Panc1 (cell line): ENCODE measurements at regions not wholly inside any gene's neighbourhood (a gene's known extent, or its start where the extent isn't known, plus 50 kb on each side); places are given as distances from the start of the nearest gene placed in this dataset.

ENCODE experiments used
- ATAC-seq: fragments of 200-7000 bp; cut with Tn5 transposase; 2 replicates; pipeline ENCODE4 v1.9.1; 2020; ENCODE audit warnings: mild to moderate bottlenecking, moderate library complexity
- BruUV-seq: library from RNA; stranded (reverse); fragments of 400-500 nt; replicated peaks from 2 replicates; lab custom pipeline; 2021; lab: Mats Ljungman, UMichigan
- CTCF ChIA-PET: fragments of 300-600 bp; sonication (Branson Sonifier 250); formaldehyde crosslinking; loops from one replicate; lab custom pipeline; 2022; ENCODE audit warnings: antibody characterized with exemption; lab: Charles Lee
- POLR2A ChIA-PET: fragments of 300-600 bp; sonication (Branson Sonifier 250); formaldehyde crosslinking; loops from one replicate; lab custom pipeline; 2022; ENCODE audit warnings: antibody characterized with exemption; lab: Charles Lee
- DNase-seq: peaks from one replicate; pipeline ENCODE4 v3.0.0-alpha.2; 2010; ENCODE audit warnings: low read depth, low spot score
- H3K27ac ChIP-seq: 2 replicates; pipeline ENCODE4 v1.5.1; 2011; ENCODE audit warnings: mild to moderate bottlenecking, low read length, inconsistent platforms
- H3K27me3 ChIP-seq: fragments of 200-500 bp; sonication (Bioruptor generic); 2 replicates; pipeline ENCODE4 v1.6.0; 2014; ENCODE audit warnings: low read length, inconsistent platforms; ENCODE audit not compliant: control insufficient read depth, insufficient read depth
- H3K36me3 ChIP-seq: fragments of 200-500 bp; sonication (Bioruptor generic); 2 replicates; pipeline ENCODE4 v1.5.1; 2014; ENCODE audit warnings: inconsistent platforms, mild to moderate bottlenecking, low read length, moderate library complexity; ENCODE audit not compliant: control insufficient read depth, insufficient read depth
- H3K4me1 ChIP-seq: 2 replicates; pipeline ENCODE4 v1.5.1; 2011; ENCODE audit warnings: inconsistent platforms, mild to moderate bottlenecking, low read length, moderate library complexity; ENCODE audit not compliant: control insufficient read depth, insufficient read depth
- H3K4me3 ChIP-seq, 2 experiments: 2 replicates each; pipeline ENCODE4 v1.5.1; 2011 to 2012; ENCODE audit warnings: low read depth in 2 of 2, low read length in 2 of 2, mild to moderate bottlenecking in 2 of 2, inconsistent platforms in 1 of 2, moderate library complexity in 1 of 2
- H3K9me3 ChIP-seq: fragments of 200-500 bp; sonication (Bioruptor generic); 2 replicates; pipeline ENCODE4 v1.5.1; 2014; ENCODE audit warnings: low read depth, mild to moderate bottlenecking, inconsistent platforms, low read length, moderate library complexity; ENCODE audit not compliant: control insufficient read depth, insufficient read depth
- CTCF ChIP-seq: fragments of 450-650 bp; IDR thresholded peaks from 2 replicates; pipeline ENCODE4 v1.5.1; 2017; ENCODE audit warnings: mild to moderate bottlenecking
- POLR2AphosphoS5 ChIP-seq: IDR thresholded peaks from 2 replicates; pipeline ENCODE4 v1.6.1; 2012; ENCODE audit warnings: mild to moderate bottlenecking, low read depth, low read length, moderate library complexity
- REST ChIP-seq, 2 experiments: IDR thresholded peaks; 2 replicates each; pipeline ENCODE4 v1.6.1; 2011 to 2012; ENCODE audit warnings: low read depth in 2 of 2, control low read depth in 1 of 2, low read length in 1 of 2, mild to moderate bottlenecking in 1 of 2, moderate library complexity in 1 of 2; ENCODE audit not compliant: insufficient read depth in 1 of 2
- SIN3A ChIP-seq: IDR thresholded peaks from 2 replicates; pipeline ENCODE4 v1.6.1; 2012; ENCODE audit warnings: low read depth, mild to moderate bottlenecking, low read length, moderate library complexity, borderline replicate concordance; ENCODE audit not compliant: insufficient read depth
- TCF7L2 ChIP-seq: IDR thresholded peaks from 2 replicates; pipeline ENCODE4 v1.6.1; 2011; ENCODE audit warnings: mild to moderate bottlenecking, low read depth, low read length, inconsistent platforms
- in situ Hi-C: cut with HindIII; loops from 2 replicates; pipeline ENCODE4 v1.10.0; 2016; ENCODE audit warnings: low sequenced_read_pairs, low pct_unique_long_range_greater_than_20kb
- intact Hi-C: fragments of 100-400 bp; cut with micrococcal nuclease; formaldehyde crosslinking; loops from one replicate; pipeline ENCODE4 v1.10.0; 2022; ENCODE audit not compliant: unreplicated experiment

- CTCF ChIA-PET, result no interaction called here
- no peak overlapping the region for H3K27ac ChIP-seq
- in situ Hi-C loops, result no loop called here
- intact Hi-C loops, result no loop called here
- DNase-seq, result no peak
- ATAC-seq, result no peak
- H3K4me1 ChIP-seq, result no peaks in the 10 kb centered on the region
- no TSS peak for BruUV-seq
- TF ChIP-seq SIN3A (no peak), TCF7L2 (no peak), POLR2AphosphoS5 (no peak), REST (IDR thresholded peaks at IDR 0.05; ENCODE audit: insufficient read depth in 1 of 2, low read depth in 2 of 2, low read length in 1 of 2) (no peak), CTCF (no peak)
- no peaks in the 10 kb centered on the region for H3K9me3 ChIP-seq
- no peak overlapping the region for H3K4me3 ChIP-seq
- no peaks in the 10 kb centered on the region for H3K27me3 ChIP-seq
- POLR2A ChIA-PET, result no interaction called here
- no peaks in the 10 kb centered on the region for H3K36me3 ChIP-seq
These were observed 637.2 kb downstream of the INHBA start for GRCh38 chr7:41065663-41066062.

GRCh38 chr7:41063116-41063515 lies 639.8 kb downstream of the INHBA start:
- ATAC-seq, result no peak

More at GRCh38 chr7:41063116-41063515, 639.8 kb downstream of the INHBA start:
- DNase-seq, result no peak
- no TSS peak for BruUV-seq
- Histone ChIP-seq H3K4me1 (no peaks in the 10 kb centered on the region), H3K9me3 (no peaks in the 10 kb centered on the region), H3K4me3 (no peak overlapping the region), H3K36me3 (no peaks in the 10 kb centered on the region), H3K27me3 (no peaks in the 10 kb centered on the region), H3K27ac (no peak overlapping the region)
- intact Hi-C loops (no loop called here), in situ Hi-C loops (no loop called here)
- CTCF ChIA-PET, result no interaction called here
- TF ChIP-seq CTCF (no peak), POLR2AphosphoS5 (no peak), TCF7L2 (no peak), REST (IDR thresholded peaks at IDR 0.05; ENCODE audit: insufficient read depth in 1 of 2, low read depth in 2 of 2, low read length in 1 of 2) (no peak), SIN3A (no peak)
- POLR2A ChIA-PET, result no interaction called here
